NCI-H2171 (cell line): ENCODE measurements at regions not wholly inside any gene's neighbourhood (a gene's known extent, or its start where the extent isn't known, plus 50 kb on each side); places are given as distances from the start of the nearest gene placed in this dataset.

Source experiments
- DNase-seq: peaks from one replicate; lab custom pipeline; 2025; lab: John Stamatoyannopoulos, UW

DNA sequence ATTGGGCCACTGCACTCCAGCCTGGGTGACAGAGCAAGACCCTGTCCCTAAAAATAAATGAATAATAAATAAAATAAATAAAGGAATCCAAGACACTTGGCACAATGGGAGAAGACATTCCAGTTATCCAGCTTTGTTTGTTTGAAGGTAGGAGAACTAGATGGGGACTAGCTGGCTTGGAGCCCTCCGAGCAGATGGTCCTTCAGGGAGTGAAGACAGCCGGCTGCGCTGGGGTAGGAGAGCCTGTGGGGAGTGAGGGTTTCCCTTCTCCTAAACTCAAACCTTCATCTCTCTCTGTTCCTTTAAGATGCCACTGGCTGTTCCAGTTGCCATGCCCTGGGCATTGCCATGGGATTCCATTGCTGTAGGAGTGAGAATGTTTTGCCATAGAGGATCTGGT, 120.6 kb downstream of the NAV1 start:
- peak; percentile 49 for DNase-seq

DNA sequence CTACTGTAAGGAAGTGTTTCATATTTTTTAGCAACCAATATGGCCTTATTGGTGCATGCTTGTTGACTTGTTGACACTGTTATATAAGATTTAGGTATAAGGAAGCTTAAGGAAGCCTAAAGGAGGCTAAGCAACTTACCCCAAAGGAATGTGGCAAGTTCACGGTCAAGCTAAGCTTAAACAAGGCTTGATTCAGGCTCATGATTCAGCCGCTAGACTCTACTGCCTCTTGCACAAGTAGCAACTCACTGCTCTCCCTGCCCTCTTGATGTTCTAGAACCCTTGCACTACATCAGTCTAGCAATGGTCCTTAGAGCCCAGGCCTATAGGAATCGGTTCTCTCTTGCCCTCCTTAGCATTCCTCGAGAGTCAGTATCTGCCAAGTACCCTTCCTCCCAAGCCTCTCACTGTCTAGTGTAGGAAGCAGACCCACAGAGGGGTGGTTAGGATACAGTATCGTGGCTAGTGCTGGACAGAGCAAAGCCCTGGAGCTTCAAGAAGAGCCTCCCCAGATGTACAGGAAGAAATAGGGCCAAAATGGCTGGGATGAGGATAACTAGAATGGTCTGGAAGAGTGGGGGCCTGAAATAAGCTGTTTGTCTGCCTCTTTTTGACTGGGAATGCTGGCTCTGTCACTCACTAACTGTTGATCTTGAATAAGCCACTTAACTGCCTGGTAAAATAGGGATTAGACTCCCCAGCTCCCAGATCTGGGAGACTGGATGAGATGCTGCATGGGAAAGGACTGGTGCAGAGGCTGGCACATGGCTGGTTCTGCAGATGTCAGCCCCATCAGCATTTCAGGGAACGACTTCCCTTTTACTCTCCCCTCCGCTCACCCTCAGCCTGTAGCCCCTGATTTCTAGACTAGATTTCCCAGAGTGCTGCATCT, 122.2 kb downstream of the NAV1 start:
- DNase-seq, result no peak

DNA sequence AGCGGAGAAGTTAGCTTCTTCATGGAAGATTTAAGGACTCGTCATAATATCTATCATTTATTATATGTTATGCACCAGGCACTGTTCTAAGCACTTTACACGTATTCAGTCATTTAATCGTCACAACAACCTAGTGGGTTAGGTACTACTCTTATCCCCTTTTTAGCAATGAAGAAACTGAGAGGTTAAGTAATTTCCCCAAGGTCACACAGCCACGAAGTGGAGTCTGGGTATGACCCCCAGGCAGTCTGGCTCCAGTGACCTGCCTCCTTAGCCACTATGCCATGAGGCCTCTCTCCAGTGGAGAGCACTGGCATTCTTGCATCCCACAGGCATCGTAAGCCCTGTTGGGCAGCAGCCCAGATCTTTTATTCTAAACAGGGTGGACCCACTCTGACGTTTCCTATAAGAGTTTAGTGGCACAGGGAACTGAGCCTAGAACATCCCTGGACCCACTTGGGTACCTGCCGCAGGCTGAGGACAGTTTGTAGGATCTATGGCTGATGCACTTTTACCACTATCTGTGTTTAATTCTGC, 123.0 kb downstream of the NAV1 start:
- no peak for DNase-seq

DNA sequence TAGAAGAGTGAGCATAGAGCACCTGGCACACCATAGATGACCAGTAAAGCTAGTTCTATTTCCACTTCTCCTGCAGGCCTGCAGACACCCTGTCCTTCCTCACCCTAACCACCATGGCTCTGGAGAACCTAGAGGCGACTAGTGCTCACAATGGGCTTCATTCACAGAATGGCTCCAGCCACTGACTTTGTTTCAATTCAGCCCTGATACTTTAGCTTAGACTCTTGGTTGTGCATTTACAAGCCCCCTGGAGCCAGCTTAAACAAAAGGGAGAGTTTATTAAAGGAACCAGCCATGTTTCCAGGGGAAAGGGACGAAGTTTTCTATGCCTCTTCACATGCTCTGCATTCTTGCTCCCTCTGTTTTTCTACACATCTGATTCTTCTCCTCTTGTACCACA, 123.7 kb downstream of the NAV1 start:
- DNase-seq, result no peak

DNA sequence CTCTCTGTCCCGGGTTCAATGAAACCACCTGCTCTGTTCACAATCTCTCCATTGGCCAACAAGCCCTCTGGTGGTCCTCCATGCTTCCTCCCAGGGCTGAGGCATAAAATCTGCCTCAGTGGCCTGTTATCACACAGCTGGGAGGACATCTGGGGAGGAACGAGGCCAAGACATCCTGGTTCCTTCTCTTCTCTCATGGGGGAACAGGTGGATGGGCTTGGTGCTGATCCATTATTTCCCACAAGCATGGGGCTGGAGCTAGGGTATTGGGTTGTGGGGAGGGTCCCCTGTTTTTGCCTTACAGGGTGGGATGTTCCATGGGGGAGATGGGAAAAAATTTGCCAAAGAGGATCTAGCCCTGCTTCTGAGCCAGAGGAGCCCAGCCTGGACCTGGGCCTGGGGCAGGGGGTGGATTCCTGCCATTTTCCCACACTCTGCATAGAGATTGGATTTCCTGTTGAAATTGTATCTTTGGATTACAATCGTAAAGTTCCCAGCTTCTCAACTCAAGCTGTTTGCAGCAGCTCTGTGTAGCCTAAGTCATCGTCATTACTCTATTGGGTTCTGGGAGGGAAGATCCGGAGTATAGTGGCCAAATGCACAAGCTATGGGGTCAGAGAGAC, 124.7 kb downstream of the NAV1 start:
- no peak for DNase-seq

DNA sequence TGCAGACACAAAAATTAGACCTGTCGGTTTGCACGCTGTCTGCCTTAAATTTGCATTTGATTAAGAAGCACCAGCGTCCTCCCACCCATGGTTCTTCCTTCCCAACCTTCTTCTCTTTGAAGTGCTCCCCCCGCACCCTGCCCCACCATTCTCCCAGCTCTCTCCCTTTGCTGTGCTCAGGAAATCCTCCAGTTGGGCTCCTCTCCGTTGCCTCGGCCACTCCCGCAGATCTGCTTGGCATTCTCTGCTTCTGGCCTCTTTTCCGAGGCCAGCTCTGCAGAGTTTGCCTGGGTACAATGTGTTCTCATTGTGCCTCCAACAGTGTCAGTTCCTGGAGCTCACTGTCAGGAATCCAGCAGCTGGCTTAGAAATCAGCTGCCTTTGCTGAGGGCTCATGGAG, 126.1 kb downstream of the NAV1 start:
- no peak for DNase-seq

DNA sequence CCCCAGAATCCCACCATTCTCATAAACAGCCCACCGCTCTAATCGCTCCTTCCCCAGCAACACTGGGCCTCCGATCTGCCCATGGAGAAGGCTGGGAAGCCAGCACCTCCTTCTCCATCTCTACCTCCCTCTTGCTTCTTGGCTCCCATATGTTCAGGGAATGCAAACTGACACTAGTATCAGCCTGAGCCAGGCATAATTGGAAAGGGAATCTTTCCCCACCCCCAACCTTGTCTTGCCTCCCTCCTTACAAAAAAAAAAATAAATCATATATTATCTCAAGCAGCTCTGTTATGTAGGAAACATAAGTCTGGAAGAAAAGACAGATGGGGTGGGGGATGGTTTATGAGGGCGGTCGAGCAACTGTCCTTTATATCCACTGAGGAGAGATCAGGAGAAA, 127.2 kb downstream of the NAV1 start:
- peak; percentile 56 for DNase-seq

DNA sequence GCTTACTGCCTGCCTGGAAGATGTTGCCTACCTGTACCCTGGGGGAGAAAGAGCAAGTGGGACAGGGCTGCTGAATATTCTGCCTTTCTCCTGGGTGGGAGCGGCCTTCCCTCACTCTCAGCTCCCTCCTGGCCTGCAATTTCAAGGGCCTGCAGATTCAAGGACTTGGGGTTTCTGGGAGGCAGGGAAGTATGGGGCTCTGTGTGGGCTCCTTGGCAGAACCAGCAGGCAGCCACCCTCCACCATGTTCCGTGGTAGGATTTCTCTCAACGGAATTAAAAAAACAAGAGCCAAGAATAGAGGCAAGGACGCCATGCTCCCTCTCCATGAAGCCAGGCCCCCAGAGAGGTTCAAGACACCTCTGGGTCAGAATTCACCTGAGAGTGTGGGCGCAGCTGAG, 127.7 kb downstream of the NAV1 start:
- DNase-seq, result no peak

DNA sequence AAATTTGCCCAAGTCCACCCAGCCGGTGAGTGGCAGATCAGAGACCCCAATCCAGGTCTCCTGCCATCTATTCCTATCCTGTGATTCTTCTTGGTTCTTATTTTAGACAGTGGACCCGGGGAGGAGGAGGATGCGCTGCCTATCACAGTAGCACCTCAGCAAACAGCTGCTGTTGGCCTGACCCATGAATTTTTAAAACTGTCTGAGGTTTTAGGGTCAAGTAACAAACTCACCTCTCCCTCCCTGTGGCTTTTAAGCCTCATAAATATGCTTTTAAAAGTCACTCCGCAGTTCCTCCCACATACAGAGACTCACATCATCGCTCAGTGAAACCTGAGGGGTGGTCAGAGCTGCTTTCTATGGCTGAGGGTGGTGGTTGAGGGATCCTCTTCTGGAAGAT, 128.6 kb downstream of the NAV1 start:
- no peak for DNase-seq

DNA sequence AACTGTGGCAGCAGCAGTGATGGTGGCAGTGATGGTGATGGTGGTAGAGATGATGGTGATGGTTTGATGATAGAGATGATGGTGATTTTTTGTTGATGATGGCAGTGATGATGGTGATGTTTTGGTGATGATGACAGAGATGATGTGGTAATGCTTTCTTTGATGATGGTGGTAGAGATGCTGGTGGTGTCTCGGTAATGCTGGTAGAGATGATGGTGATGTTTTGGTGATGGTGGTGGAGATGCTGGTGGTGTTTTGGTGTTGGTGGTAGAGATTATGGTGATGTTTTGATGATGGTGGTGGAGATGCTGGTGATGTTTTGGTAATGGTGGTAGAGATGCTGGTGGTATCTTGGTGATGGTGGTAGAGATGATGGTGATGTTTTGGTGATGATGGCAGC, 131.6 kb downstream of the NAV1 start:
- DNase-seq, result no peak

DNA sequence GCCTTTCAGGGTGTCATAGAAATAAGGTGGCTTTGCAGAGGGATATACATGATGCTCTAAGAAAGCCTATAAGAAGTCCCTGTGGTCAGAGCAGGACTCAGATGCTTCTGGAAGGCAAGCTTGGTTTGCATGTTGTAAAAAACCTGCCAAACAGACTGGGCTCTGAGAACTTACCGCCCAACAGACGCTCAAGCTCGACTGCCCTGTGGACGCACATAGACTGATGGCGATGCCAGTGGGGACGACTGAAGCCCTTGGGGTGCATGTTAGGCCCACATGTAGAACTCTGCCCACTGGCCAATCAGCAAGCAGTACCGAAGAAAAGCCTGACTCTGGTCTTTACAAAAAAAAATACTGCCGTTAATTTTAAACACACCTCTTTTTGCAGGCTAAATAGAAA, 133.8 kb downstream of the NAV1 start:
- no peak for DNase-seq

DNA sequence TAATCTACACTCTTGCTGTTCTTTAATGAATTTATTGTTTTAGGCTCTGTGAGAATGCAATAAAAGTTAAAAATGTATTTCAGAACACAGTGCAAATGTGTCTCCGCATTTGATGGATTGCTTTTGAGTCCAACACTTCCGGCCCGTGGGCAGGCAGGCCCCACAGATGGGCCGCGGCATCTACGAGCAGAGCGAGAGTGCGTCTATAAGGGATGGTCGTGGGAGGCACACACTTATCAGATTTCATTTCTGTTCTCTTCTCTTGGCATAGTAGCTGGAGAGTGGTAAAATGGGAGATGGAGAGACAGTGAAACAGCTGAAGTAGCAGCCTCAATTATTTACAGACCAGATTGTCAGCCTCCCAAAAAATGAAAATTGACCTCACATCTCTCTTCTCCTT, 134.2 kb downstream of the NAV1 start:
- DNase-seq, result no peak

DNA sequence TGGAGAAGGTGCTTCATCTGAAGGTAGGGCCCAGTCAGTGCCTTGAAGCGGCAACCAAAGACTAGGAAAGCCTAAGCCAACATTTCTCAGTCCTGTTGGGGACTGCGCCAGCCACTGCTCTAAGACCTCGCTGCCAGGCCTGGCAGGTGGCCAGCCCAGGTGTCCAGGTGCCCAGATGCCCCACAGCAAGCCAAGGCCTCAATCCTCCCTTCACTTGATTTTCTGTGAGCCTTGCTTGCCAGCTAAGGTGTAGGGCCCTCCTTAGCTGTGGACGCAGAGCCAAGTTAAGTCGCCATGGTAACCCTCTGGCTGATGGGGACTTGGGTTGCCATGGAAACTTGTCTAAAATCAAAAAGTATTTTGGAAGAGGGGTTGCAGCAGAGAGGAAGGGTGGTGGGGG, 135.0 kb downstream of the NAV1 start:
- DNase-seq, result no peak

DNA sequence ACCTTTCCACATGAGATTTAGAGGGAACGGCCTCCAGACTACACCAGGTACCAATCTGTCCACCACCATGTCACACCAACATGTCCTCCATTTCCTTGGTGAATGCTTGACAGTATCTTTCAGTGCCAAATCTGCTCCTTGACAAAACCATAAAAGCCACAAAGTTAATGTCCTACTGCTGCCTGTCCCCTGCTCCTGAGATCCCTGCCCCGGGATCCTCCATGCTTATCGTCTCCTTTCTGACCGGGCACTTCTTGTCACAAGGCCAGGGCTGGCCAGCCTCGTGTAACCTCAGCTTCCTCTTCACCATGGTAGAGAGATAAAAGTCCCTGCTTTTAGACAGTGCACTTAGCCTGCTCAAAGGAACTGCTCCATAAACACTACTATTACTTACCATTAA, 136.2 kb downstream of the NAV1 start:
- no peak for DNase-seq

DNA sequence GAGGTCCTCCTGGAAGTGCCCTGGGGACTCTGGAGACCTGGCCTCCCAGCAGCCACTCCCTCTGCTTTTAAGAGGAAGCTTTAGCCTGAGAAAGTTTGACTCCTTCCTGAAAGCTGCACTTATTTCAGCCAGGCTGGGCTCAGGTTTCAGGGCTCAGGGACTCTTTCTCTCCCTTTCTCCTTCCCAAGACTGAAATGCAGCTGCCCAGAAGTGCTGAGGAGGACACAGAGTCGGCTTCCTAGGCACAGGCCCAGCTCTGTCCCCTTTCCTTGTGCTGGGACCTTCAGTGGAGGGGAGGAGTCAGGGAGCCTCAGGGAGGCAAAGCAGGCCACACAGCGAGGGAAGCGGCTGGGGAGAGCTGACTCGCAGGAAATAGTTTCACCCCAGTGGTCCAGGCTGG, 137.3 kb downstream of the NAV1 start:
- DNase-seq, result no peak

DNA sequence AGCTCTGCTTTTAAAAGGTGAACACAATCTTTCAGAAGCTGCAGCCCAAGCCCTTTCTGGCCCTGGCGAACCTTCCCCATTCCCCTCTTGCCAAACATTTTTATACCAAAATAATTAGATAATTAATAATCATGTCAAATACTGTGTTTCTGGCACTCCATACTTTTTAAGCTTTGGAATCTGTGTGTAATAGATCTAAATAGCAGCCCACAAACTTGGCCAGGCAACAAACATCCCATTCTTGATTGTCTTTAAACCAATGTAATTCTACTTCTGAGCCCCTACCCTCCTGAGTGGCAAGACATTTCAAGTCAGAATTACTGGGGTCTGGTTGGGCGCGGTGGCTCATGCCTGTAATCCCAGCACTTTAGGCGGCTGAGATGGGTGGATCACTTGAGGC, 137.7 kb downstream of the NAV1 start:
- no peak for DNase-seq

DNA sequence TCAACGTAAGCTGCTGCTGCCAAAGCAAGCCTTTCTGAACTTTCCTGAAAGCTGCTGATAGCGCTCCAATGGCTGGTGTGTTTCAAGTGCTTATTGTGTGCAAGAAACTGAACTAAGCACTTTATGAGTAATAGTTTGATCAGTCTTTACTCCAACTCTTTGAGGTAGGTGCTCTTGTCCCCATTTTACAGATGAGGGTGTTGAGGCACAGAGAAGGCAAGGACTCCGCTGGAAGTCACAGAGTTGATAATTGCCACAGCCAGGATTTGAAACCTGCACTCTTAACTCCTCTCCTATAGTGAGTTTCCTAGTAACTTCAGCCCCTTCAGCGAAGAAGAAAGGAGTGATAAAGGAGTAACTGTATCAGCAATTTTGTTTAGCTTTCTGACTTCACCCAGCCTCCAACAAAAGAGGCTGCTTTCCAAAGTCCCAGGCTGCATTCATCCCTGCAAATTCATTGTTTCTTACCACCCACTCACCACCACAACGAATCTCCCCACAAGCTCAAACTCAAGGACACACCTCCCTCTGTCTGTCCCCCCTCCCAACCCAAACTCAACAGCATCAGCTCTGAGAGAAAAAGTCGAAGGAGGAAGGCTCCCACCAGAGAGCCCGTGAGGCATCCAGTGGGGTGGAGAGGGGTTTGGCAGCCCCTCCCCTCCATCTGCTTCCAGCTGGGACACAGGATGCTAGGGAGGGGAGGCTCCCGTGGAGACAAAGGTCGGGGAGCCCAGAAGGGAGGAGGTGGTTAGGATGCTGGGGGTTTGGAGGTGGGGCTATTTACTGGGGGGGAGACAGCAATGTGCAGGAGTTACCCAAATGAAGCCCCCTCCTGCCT, 139.6 kb downstream of the NAV1 start:
- peak; percentile 78 for DNase-seq

DNA sequence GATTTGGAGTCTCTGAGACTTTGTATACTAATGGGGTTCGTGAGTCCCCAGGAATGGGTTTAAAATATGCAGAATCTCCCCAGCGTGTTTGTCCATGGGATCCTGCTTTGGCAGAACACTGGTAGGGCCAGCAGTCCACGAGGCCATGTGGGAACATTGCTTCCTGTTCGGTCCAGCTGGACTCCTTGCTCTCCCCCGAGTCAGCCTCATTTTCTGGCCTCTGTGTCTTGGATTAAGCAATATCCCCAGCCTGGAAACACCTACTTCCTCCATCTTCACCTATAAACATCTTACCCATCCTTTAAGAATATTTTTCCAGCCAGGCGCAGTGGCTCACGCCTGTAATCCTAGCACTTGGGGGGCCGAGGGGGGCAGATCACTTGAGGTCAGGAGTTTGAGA, 142.4 kb downstream of the NAV1 start:
- DNase-seq, result no peak

DNA sequence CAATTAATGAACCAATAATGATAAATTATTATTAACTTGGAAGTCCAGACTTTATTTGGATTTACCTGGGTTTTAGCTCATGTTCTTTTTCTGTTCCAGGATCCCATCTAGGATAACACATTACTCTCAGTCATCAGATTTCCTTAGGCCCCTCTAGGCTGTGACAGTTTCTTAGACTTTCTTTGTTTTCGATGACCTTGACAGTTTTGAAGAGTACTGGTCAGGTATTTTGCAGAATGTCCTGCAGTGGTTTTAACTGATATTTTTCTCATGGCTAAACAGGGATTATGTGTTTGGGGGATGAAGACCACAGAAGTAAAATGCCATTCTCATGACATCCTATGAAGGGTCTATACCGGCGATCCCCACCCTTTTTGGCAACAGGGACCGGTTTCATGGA, 144.0 kb downstream of the NAV1 start:
- DNase-seq, result no peak

DNA sequence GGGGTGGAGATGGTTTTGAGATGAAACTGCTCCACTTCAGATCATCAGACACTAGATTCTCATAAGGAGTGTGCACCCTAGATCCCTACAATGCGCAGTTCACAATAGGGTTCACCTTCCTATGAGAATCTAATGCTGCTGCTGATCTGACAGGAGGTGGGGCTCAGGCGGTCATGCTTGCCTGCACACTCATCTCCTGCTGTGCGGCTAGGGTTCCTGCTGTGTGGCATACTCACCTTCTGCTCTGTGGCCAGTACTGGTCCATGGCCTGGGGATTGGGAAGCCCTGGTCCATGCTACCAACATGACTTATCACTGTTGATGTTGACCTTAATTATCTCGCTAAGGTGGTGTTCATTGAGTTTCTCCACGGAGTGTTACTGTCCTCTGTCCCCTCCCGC, 144.5 kb downstream of the NAV1 start:
- DNase-seq, result no peak

DNA sequence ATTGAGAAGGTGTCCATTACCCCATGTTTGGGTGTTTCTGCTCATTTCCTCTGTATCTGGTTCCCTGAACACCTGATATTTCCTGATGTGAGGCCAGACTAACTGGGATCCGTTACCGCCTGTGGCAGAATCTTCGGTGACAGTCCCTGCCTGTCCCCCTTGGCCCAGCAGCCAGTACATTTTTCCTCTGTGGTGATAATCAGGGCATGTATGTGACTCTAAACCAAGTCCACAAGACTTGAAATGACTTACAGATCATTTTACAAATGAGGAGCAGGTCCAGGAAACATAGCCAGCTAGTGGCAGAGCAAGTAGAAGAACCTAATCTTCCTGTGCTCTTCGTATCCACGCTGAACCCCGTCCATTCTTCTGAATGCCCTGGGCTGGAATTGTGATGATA, 143.5 kb upstream of the IPO9 start:
- DNase-seq, result no peak

DNA sequence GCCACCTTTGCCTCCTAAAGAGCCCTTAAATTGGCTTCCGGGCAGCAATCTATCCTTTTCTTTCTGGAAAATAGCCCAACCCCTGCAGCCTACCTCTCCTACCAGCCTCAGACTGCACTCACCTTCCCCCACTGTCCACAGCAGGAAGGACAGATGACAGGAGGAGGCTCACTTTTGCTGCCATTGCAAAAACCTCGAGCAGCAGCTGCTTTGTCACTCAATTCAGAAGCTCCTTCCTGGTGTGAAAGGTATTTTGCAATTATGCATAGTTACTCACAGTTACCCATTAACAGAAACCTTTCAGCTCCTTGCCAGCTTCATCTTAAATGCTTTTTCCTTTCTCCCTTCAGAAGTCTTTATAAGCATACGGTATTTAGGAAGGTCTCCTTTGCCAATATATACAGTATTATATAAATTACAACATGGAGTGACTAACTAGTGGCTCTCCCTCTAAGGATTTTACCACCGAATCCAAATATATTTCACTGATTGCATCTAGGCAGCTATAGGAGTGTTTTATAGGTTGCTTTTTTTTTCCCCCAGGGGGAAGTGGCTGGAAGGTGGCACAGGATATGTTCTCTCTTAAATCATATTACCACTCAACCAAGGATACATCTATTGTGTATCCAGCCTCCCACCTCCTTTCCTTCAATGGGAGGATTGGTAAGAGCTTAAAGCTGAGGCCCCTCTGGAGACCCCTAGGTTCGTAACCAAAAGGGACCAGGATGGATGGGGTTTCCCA, 142.1 kb upstream of the IPO9 start:
- no peak for DNase-seq
